Stimulated activated CD4-positive, alpha-beta T cell treated with anti-CD3 and anti-CD28 coated beads, TNF-alpha, amount 100 ng/mL, for 4 hours (primary cell): ENCODE measurements at regions not wholly inside any gene's neighbourhood (a gene's known extent, or its start where the extent isn't known, plus 50 kb on each side); places are given as distances from the start of the nearest gene placed in this dataset.
A peak's percentile ranks its signal among the peaks of the same experiment; 100 is the strongest.

Experiments
- DNase-seq, 3 experiments: peaks; one replicate each; pipeline ENCODE4 v3.0.0-alpha.2; 2020; ENCODE audit warnings: low read depth in 3 of 3

- no peak for DNase-seq
Observed at GRCh38 chr3:72490688-72491435, 357.4 kb downstream of the SHQ1 start.

DNA sequence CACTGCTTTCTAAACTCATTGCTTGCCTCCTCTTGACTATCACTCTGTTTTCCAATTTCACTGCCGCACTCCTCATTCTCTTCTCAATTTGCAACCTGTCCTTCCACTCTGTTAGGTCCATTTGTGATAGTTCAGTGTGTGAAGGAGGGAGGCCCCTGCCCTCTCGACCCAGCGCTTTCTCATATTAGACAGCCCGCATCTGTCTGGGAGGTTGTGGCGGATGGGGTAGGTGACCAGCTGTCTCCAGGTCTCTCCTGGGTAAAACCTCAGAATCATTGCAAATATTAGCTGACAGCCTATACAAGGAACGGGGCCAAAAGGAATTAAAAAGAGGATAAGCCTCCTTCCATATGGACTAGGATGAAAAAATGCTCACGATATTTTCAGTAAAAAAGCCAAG, 358.3 kb downstream of the SHQ1 start:
- DNase-seq, result no peak

GRCh38 chr3:72488738-72489035, 359.6 kb downstream of the SHQ1 start:
- DNase-seq, result no peak

DNA sequence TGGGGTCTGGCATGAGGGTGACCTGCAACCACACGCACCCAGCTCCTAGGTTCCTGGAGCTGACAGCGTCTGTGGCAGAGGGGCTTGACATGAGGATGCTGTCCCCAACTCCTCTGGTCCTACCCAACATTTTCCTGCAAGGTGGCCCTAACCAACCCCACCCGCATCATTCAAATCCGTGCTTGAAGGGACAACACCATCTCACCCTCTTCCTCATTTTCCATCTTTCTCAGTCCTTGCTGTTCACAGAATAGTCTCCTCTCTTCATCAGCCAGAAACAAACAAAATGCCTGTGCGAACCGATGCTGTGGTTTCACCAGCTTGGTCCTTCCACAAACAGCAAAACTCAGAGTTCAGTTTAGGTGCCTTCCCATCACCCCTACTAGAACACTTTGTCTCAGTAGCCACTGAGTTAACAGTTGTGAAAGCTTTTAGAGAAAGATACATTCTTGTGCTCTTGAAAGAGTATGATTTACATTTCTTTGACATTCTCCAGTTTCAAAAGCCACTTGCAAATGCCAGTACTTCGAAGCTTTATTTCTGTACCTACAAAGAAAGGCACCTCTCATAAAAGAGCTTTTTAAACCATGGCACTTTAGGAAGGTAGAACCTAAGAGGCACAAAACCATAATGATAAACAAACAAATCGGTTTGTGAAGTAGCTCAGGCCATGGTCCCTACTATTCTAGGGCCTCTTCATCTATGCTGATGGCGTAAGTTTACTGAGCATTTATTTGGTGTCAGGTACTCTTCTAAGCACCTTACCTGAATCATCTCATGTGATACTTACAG, 360.1 kb downstream of the SHQ1 start:
- no peak for DNase-seq

DNA sequence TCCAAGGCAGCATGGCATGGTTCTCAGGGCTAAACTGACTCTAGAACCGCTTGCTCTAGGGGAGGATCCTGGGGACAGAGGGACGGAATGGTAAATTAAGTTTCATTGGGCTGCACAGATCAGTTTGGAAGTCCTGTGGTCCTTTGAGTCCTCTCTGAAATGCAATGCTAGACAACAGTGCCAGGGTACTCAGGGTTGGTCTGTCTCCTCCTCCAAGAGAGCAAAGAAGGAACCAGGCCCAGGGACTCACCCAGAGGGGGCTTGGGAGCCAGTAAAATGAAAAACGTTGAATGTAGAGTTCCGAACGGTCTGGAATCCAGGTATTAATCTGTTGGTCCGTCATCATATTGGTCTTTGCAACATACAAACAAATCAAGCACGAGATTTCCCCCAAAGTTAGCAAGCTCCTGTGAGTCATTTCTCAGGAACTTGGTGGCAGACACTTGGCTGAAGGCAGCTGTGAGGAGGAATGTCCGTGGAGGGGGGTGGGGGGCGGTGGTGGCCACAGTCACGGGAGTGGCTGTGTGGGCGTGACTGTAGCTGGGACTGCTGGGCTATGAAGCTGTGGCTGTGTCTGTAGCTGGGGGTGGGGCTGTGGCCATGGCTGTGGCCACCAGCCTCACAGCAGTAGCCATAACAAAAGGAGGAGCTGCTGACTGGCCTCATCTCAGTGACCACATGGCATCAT, 361.0 kb downstream of the SHQ1 start:
- no peak for DNase-seq

- no peak for DNase-seq
Observed at GRCh38 chr3:72485641-72486040, 362.6 kb downstream of the SHQ1 start.

DNA sequence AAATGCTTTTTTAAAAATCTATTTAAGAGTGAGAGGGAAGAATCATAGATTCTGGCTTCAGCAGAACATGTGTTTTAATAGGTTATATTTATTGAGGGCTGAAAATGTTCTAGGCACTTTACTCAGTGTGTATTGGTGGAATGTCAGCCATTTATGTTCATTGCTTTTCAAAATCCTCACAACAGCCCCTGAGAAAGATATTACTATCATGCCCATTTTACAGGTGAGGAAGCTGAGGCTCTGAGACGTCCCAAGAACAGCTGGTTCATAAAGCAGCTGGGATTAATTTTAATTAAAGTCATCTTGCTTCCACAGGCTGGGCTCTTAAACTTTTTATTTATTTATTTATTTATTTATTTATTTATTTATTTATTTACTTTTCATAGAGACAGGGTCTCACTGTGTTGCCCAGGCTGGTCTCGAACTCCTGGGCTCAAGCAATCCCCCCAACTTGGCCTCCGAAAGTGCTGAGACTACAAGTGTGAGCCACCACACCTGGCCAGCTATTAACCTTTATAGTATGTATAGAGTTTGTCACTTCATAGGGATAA, 364.6 kb downstream of the SHQ1 start:
- DNase-seq, result no peak

- DNase-seq, result peak; percentile 59 to 65 (median 63)
Observed at GRCh38 chr3:72482589-72483321, 365.5 kb downstream of the SHQ1 start.

- DNase-seq, result no peak
Observed at GRCh38 chr3:72481542-72481941, 366.7 kb downstream of the SHQ1 start.

- DNase-seq, result no peak
Observed at GRCh38 chr3:72480366-72480765, 367.9 kb downstream of the SHQ1 start.

- DNase-seq, result no peak
Observed at GRCh38 chr3:72479651-72480215, 368.5 kb downstream of the SHQ1 start.

DNA sequence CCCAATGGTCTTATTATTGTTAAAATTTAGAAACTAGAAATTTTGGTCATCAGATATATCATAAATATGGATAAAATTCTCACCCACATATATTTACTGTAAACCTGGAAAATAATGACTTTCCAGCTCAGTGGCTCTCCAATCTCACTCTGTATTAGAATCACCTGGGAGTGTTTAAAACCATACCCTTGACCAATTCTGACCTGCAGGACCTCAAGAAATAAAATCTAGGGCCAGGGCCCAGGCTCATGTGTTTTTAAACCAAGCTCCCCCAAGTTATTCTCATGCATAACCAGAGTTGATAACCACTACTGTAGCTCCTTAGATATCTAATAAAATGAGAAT, 372.1 kb downstream of the SHQ1 start:
- no peak for DNase-seq

GRCh38 chr3:72475258-72476138, 372.7 kb downstream of the SHQ1 start:
- DNase-seq, result no peak

DNA sequence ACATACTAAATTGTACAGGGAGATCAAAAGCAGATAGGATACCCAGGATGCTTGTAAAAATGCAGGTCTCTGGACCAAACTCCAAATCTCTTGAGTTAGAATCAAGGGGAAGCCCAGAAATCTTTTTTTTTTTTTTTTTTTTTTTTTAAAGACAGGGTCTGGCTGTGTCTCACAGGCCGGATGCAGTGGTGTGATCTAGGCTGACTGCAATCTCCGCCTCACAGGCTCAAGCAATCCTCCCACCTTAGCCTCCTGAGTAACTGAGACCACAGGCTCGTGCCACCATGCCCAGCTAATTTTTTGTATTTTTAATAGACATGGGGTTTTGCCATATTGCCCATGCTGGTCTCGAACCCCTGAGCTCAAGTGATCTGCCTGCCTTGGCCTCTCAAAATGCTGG, 373.5 kb downstream of the SHQ1 start:
- no peak for DNase-seq

GRCh38 chr3:72473156-72473555, 375.1 kb downstream of the SHQ1 start:
- no peak for DNase-seq

DNA sequence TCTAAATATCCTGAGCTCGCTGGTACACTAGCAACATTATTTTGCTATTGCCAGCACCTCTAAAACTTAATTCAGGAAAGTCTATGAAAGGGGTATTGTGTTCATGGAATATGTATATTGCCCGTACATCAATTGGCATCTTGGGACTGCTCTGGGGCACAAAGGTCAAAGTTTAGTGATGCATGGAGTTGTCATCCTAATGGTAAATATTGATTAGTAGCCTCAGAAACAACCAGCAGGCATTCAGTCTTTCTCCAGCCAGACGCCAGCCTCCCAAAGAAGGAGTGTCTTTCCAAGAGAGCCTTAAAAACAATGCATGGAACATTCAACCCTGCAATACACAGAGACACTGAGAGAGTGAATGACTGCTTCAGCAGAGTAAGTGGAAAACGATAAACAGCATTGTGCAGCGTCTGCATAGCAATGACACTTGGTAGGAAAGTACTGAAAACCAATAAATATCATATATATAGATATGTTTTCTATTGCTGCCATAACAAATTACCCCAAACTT, 377.3 kb downstream of the SHQ1 start:
- no peak for DNase-seq

- DNase-seq, result no peak
Observed at GRCh38 chr3:72465853-72466252, 382.4 kb downstream of the SHQ1 start.

DNA sequence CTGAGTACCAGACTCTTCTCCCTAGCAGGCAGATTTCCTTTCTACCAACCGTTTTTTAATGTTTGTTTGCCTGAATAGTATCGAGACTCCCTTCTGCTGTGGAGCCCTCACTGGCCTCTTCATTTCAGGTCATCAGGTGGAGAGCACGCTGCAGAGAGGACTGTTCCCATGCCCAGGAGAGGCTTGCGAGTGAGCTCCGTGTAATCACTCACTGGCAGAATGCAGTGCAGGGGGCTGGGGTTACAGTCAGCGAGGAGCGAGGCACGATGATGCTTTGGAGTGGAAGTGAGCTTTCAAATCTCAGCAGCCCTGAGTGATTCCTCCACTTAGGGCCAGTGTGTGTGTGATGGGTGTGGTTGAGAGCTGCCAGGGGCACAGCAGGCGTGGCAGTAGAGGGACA, 385.2 kb downstream of the SHQ1 start:
- DNase-seq, result no peak

GRCh38 chr3:72462595-72463011, 385.6 kb downstream of the SHQ1 start:
- DNase-seq, result no peak

DNA sequence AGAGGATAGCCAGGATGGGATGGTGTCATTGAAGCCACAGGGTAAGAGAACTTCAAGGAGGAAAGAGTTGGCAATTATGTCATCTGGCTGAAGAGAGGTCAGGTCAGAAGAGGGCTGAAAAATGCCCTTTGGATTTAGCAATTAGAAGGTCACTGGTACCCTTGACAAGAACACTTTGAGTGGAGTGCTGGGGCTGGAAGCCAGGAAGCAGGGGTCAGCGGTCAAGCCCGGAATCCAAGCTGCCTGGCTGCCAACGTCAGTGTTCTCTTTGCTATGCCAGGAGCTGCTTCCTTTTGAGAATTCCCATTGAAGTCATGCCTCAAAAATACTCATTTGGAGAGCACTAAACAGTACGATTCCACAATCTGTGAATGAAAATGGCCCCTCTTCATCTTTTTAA, 386.5 kb downstream of the SHQ1 start:
- DNase-seq, result no peak
